ENCODE measurements at regions not wholly inside any gene's neighbourhood (a gene's known extent, or its start where the extent isn't known, plus 50 kb on each side); places are given as distances from the start of the nearest gene placed in this dataset.

- no peak for DNase-seq
Measured at GRCh38 chr6:103236923-103237322, 1622.8 kb downstream of the HACE1 start.

- DNase-seq, result no peak
Measured at GRCh38 chr6:103231181-103231580, 1628.5 kb downstream of the HACE1 start.

- no peak for DNase-seq
Measured at GRCh38 chr6:103215847-103216246, 1643.9 kb downstream of the HACE1 start.

- no peak for DNase-seq
Measured at GRCh38 chr6:103210686-103211085, 1649.0 kb downstream of the HACE1 start.

GRCh38 chr6:103198386-103198785, 1661.3 kb downstream of the HACE1 start:
- no peak for DNase-seq

- no peak for DNase-seq
Measured at GRCh38 chr6:103193413-103193812, 1666.3 kb downstream of the HACE1 start.

GRCh38 chr6:103191391-103192093, 1668.2 kb downstream of the HACE1 start:
- DNase-seq, result no peak

GRCh38 chr6:103184776-103185175, 1674.9 kb downstream of the HACE1 start:
- DNase-seq, result no peak

- DNase-seq, result no peak
Measured at GRCh38 chr6:103183831-103184411, 1675.8 kb downstream of the HACE1 start.

- DNase-seq, result no peak
Measured at GRCh38 chr6:103178193-103178592, 1681.5 kb downstream of the HACE1 start.

- DNase-seq, result no peak
Measured at GRCh38 chr6:103177791-103178190, 1681.9 kb downstream of the HACE1 start.

- no peak for DNase-seq
Measured at GRCh38 chr6:103175056-103175455, 1684.7 kb downstream of the HACE1 start.

- DNase-seq, result no peak
Measured at GRCh38 chr6:103167345-103168071, 1692.2 kb downstream of the HACE1 start.

- no peak for DNase-seq
Measured at GRCh38 chr6:103154779-103155572, 1704.7 kb downstream of the HACE1 start.

- DNase-seq, result no peak
Measured at GRCh38 chr6:103153016-103153415, 1706.7 kb downstream of the HACE1 start.

- DNase-seq, result no peak
Measured at GRCh38 chr6:103142902-103143301, 1716.8 kb downstream of the HACE1 start.

- no peak for DNase-seq
Measured at GRCh38 chr6:103140308-103141027, 1719.3 kb downstream of the HACE1 start.

GRCh38 chr6:103139377-103139776, 1720.3 kb downstream of the HACE1 start:
- DNase-seq, result no peak

GRCh38 chr6:103124471-103124870, 1731.0 kb downstream of the GRIK2 start:
- DNase-seq, result no peak

- DNase-seq, result peak; percentile 28
Measured at GRCh38 chr6:103122766-103123601, 1729.5 kb downstream of the GRIK2 start.

- no peak for DNase-seq
Measured at GRCh38 chr6:103119056-103119455, 1725.5 kb downstream of the GRIK2 start.

- no peak for DNase-seq
Measured at GRCh38 chr6:103114582-103114981, 1721.1 kb downstream of the GRIK2 start.

Measured in activated CD4-positive, alpha-beta T cell treated with anti-CD3 and anti-CD28 coated beads, Interleukin-10, Interleukin-2, amounts not matched to agents 100 ng/mL and 50 ng/mL, durations not matched to agents 16 hours and 8 hours (primary cell).